ENCODE measurements at regions not wholly inside any gene's neighbourhood (a gene's known extent, or its start where the extent isn't known, plus 50 kb on each side); places are given as distances from the start of the nearest gene placed in this dataset.

DNA sequence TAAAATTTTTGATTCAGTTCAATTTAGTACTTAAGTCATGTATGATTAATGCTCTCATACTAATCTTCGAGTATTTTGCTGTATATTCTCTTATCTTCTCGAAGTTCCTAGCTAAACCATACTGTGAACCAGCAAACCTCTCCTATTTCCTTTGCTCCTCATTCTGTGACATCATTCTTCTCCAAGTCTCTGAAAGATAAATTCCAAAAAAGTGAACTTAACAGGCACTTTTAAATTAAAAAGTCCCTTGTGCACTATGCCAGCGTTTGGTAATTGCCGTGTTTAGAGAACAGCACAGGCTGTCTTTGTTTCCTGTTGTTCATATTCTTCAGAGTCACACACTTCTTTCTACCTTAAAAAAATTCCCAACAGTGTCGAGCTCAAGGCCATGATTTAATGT lies 188.4 kb upstream of the PHACTR1 start:
- CTCF ChIA-PET = interaction anchor here (0.7 kb wide), 1 partner anchor 196 kb away, joined by 3 read pairs; no protein-coding TSS in a partner anchor
- BruUV-seq (replicated peaks) = no TSS peak
- Mint-ChIP-seq H3K27ac (ENCODE audit: unreplicated experiment) (no peak overlapping the region), H3K9me3 (ENCODE audit: low read depth, unreplicated experiment) (no peaks in the 10 kb centered on the region), H3K27me3 (ENCODE audit: unreplicated experiment) (no peaks in the 10 kb centered on the region), H3K4me3 (ENCODE audit: low read depth, unreplicated experiment) (no peak overlapping the region), H3K4me1 (ENCODE audit: low read depth, unreplicated experiment) (no peaks in the 10 kb centered on the region), H3K36me3 (ENCODE audit: insufficient read depth, unreplicated experiment) (no peaks in the 10 kb centered on the region)
- TF ChIP-seq, protein P1, sequence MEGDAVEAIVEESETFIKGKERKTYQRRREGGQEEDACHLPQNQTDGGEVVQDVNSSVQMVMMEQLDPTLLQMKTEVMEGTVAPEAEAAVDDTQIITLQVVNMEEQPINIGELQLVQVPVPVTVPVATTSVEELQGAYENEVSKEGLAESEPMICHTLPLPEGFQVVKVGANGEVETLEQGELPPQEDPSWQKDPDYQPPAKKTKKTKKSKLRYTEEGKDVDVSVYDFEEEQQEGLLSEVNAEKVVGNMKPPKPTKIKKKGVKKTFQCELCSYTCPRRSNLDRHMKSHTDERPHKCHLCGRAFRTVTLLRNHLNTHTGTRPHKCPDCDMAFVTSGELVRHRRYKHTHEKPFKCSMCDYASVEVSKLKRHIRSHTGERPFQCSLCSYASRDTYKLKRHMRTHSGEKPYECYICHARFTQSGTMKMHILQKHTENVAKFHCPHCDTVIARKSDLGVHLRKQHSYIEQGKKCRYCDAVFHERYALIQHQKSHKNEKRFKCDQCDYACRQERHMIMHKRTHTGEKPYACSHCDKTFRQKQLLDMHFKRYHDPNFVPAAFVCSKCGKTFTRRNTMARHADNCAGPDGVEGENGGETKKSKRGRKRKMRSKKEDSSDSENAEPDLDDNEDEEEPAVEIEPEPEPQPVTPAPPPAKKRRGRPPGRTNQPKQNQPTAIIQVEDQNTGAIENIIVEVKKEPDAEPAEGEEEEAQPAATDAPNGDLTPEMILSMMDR (IDR thresholded peaks at IDR 0.05; ENCODE audit: unreplicated experiment) = no peak
- intact Hi-C loops (cut with micrococcal nuclease; ENCODE audit: unreplicated experiment) = no loop called here
- DNase-seq = no peak

- Mint-ChIP-seq H3K9me3 (ENCODE audit: low read depth, unreplicated experiment) (no peaks in the 10 kb centered on the region), H3K4me3 (ENCODE audit: low read depth, unreplicated experiment) (no peak overlapping the region), H3K4me1 (ENCODE audit: low read depth, unreplicated experiment) (no peaks in the 10 kb centered on the region), H3K27me3 (ENCODE audit: unreplicated experiment) (no peaks in the 10 kb centered on the region), H3K36me3 (ENCODE audit: insufficient read depth, unreplicated experiment) (no peaks in the 10 kb centered on the region), H3K27ac (ENCODE audit: unreplicated experiment) (no peak overlapping the region)
- BruUV-seq (replicated peaks) = no TSS peak
- intact Hi-C loops (cut with micrococcal nuclease; ENCODE audit: unreplicated experiment) = no loop called here
- no peak for DNase-seq
- TF ChIP-seq, protein P1 (IDR thresholded peaks at IDR 0.05; ENCODE audit: unreplicated experiment) = no peak
- CTCF ChIA-PET = interaction anchor here (0.7 kb wide), 1 partner anchor 196 kb away, joined by 3 read pairs; no protein-coding TSS in a partner anchor
Observed at GRCh38 chr6:12528581-12529363, 187.8 kb upstream of the PHACTR1 start.

DNA sequence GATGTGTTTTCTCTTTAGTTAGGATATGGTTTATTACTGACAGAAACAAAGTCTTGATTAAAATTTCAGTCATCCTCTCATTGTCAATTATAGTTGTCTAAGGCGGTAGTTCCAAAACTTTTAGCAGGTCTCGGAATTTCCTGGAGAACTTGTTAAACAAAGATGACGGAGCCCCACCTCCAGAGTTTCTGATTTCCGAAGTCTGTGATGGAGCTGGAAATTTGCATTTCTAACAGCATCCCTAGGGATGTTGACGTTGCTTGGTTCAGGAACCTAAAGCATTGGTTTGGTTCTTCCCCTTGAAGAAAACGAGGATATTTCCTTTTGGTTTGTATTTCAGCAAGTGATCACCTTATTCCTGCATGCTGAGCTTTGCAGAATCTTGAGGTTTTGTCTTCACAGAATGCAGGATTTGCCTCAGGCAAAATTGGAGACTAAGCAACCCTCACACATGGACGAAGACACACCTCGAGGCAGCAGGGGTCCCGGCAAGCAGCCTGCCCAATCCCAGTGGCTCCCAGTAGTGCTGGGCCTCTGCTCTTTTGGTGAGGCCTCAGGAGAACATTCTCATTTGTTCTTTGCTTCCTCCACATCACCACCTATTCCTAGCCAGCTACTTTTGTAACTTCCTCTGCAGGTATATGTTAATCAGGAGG lies 187.1 kb upstream of the PHACTR1 start:
- intact Hi-C loops (cut with micrococcal nuclease; ENCODE audit: unreplicated experiment) = no loop called here
- DNase-seq = no peak
- Mint-ChIP-seq H3K27me3 (ENCODE audit: unreplicated experiment) (no peaks in the 10 kb centered on the region), H3K4me3 (ENCODE audit: low read depth, unreplicated experiment) (no peak overlapping the region), H3K36me3 (ENCODE audit: insufficient read depth, unreplicated experiment) (no peaks in the 10 kb centered on the region), H3K27ac (ENCODE audit: unreplicated experiment) (no peak overlapping the region), H3K9me3 (ENCODE audit: low read depth, unreplicated experiment) (no peaks in the 10 kb centered on the region), H3K4me1 (ENCODE audit: low read depth, unreplicated experiment) (no peaks in the 10 kb centered on the region)
- no TSS peak for BruUV-seq (replicated peaks)
- TF ChIP-seq, protein P1 (IDR thresholded peaks at IDR 0.05; ENCODE audit: unreplicated experiment) = no peak
- CTCF ChIA-PET = no interaction called here

DNA sequence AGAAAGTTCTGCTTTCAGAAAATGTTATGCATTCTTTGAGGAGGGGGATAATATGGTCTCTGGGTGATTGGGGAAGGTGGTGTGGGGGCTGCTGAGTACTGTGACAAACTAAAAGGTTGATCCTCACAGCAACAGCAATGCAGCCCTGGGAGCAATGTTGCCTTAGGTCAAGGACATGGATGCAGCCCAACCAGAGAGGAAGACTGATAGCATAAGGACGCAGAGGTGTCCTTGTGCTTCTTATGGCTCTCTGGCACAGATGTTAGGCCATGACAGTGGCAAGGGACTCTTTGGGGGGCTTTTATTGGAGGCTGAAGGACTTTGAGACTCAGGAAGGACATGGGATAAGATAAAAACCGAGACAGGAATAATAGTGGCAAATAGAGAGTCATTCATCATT lies 186.2 kb upstream of the PHACTR1 start:
- no peaks in the 10 kb centered on the region for H3K9me3 Mint-ChIP-seq (ENCODE audit: low read depth, unreplicated experiment)
- H3K36me3 Mint-ChIP-seq (ENCODE audit: insufficient read depth, unreplicated experiment) = no peaks in the 10 kb centered on the region
- no TSS peak for BruUV-seq (replicated peaks)
- no peak overlapping the region for H3K4me3 Mint-ChIP-seq (ENCODE audit: low read depth, unreplicated experiment)
- H3K4me1 Mint-ChIP-seq (ENCODE audit: low read depth, unreplicated experiment) = no peaks in the 10 kb centered on the region
- DNase-seq = no peak
- TF ChIP-seq, protein P1 (IDR thresholded peaks at IDR 0.05; ENCODE audit: unreplicated experiment) = no peak
- H3K27ac Mint-ChIP-seq (ENCODE audit: unreplicated experiment) = no peak overlapping the region
- CTCF ChIA-PET = no interaction called here
- intact Hi-C loops (cut with micrococcal nuclease; ENCODE audit: unreplicated experiment) = no loop called here
- H3K27me3 Mint-ChIP-seq (ENCODE audit: unreplicated experiment) = no peaks in the 10 kb centered on the region

Measured in Calu3 (cell line).